H1 (cell line): ENCODE measurements at regions not wholly inside any gene's neighbourhood (a gene's known extent, or its start where the extent isn't known, plus 50 kb on each side); places are given as distances from the start of the nearest gene placed in this dataset.

Source experiments
- CTCF ChIA-PET: fragments of 300-600 bp; sonication (Branson Sonifier 250); formaldehyde crosslinking; loops from one replicate; lab custom pipeline; 2021; ENCODE audit not compliant: partially characterized antibody; lab: Charles Lee
- POLR2A ChIA-PET: fragments of 300-600 bp; sonication (Branson Sonifier 250); formaldehyde crosslinking; loops from one replicate; lab custom pipeline; 2021; ENCODE audit warnings: inconsistent platforms; ENCODE audit not compliant: partially characterized antibody; lab: Charles Lee
- DNase-seq, 2 experiments: peaks; one replicate each; pipeline versions ENCODE4 v3.0.0 to v3.0.0-alpha.2; 2010 to 2022; ENCODE audit warnings: low spot score in 2 of 2, low read depth in 1 of 2, mixed read lengths in 1 of 2
- FAIRE-seq: peaks from 2 replicates; lab custom pipeline; 2011; peaks lifted over from hg19 to GRCh38; lab: Jason Lieb, UNC
- H2AFZ ChIP-seq: 2 replicates; pipeline ENCODE4 v1.8.1; 2012; ENCODE audit warnings: low read length, inconsistent platforms
- H2AK5ac ChIP-seq: 2 replicates; pipeline ENCODE4 v1.6.1; 2013; ENCODE audit warnings: low read depth, low read length
- H2BK120ac ChIP-seq: replicated peaks from 2 replicates; pipeline ENCODE3; 2013; ENCODE audit warnings: low read depth, low read length, inconsistent platforms
- H2BK12ac ChIP-seq: 2 replicates; pipeline ENCODE4 v1.6.1; 2013; ENCODE audit warnings: low read depth, low read length
- H2BK15ac ChIP-seq: 2 replicates; pipeline ENCODE4 v1.6.1; 2013; ENCODE audit warnings: low read length
- H2BK20ac ChIP-seq: 2 replicates; pipeline ENCODE4 v1.6.1; 2013; ENCODE audit warnings: low read length
- H2BK5ac ChIP-seq: 2 replicates; pipeline ENCODE4 v1.6.1; 2013; ENCODE audit warnings: low read depth, low read length
- H3K14ac ChIP-seq: 2 replicates; pipeline ENCODE4 v1.6.1; 2013; ENCODE audit warnings: inconsistent platforms; ENCODE audit not compliant: insufficient read length
- H3K18ac ChIP-seq: 2 replicates; pipeline ENCODE4 v1.6.1; 2013; ENCODE audit warnings: low read length; ENCODE audit errors: extremely low read depth
- H3K23ac ChIP-seq: 2 replicates; pipeline ENCODE4 v1.6.1; 2013; ENCODE audit warnings: inconsistent platforms; ENCODE audit not compliant: insufficient read length
- H3K23me2 ChIP-seq: 2 replicates; pipeline ENCODE4 v1.6.1; 2013; ENCODE audit warnings: low read depth, low read length
- H3K27ac ChIP-seq: 2 replicates; pipeline ENCODE4 v1.6.1; 2011; ENCODE audit warnings: low read depth, low read length, inconsistent platforms
- H3K27me3 ChIP-seq, 4 experiments: replicated peaks in 1 of 4; 1 replicate in 1 of 4; 2 replicates in 3 of 4; pipeline versions ENCODE4 v1.6.1 to v1.8.1; 2011 to 2013; ENCODE audit warnings: low read length in 3 of 4, mild to moderate bottlenecking in 3 of 4, inconsistent platforms in 2 of 4, mixed read lengths in 2 of 4, moderate library complexity in 1 of 4; ENCODE audit not compliant: control insufficient read depth in 3 of 4, insufficient read depth in 3 of 4; ENCODE audit errors: extremely low read depth in 1 of 4
- H3K36me3 ChIP-seq, 4 experiments: 2 replicates each; pipeline versions ENCODE4 v1.6.1 to v1.8.1; 2011 to 2013; ENCODE audit warnings: mild to moderate bottlenecking in 4 of 4, low read length in 3 of 4, moderate library complexity in 2 of 4, control low read depth in 1 of 4, inconsistent platforms in 1 of 4; ENCODE audit not compliant: insufficient read depth in 4 of 4, control insufficient read depth in 2 of 4
- H3K4ac ChIP-seq: replicated peaks from 2 replicates; pipeline ENCODE3; 2013; ENCODE audit warnings: low read length, low read depth, mixed read lengths, inconsistent platforms; ENCODE audit not compliant: insufficient read length
- H3K4me1 ChIP-seq, 4 experiments: replicated peaks in 1 of 4; 1 replicate in 1 of 4; 2 replicates in 3 of 4; pipeline versions ENCODE4 v1.6.1 to v1.8.1; 2011 to 2013; ENCODE audit warnings: low read length in 3 of 4, inconsistent platforms in 2 of 4, mixed read lengths in 1 of 4; ENCODE audit not compliant: insufficient read depth in 4 of 4, control insufficient read depth in 3 of 4
- H3K4me2 ChIP-seq, 2 experiments: 2 replicates each; pipeline versions ENCODE4 v1.6.1 to v1.8.1; 2011 to 2013; ENCODE audit warnings: low read depth in 2 of 2, low read length in 2 of 2, control low read depth in 1 of 2, inconsistent platforms in 1 of 2, mild to moderate bottlenecking in 1 of 2; ENCODE audit not compliant: insufficient read depth in 1 of 2
- H3K4me3 ChIP-seq, 4 experiments: fragments of 200-600, 300-600 bp in 1 of 4; sonication (generic), shearing (Covaris generic), sonication (Bioruptor Twin) in 1 of 4; 2 replicates each; pipeline versions ENCODE4 v1.5.1 to v1.8.1; 2011 to 2016; ENCODE audit warnings: low read length in 4 of 4, low read depth in 3 of 4, control low read depth in 2 of 4, inconsistent platforms in 2 of 4, mild to moderate bottlenecking in 2 of 4, mixed read lengths in 1 of 4, moderate library complexity in 1 of 4; ENCODE audit not compliant: insufficient read depth in 2 of 4; ENCODE audit errors: extremely low read depth in 1 of 4
- H3K56ac ChIP-seq: replicated peaks from 2 replicates; pipeline ENCODE3; 2013; ENCODE audit warnings: low read depth, mild to moderate bottlenecking, mixed read lengths, low read length, inconsistent platforms; ENCODE audit not compliant: insufficient read length
- H3K79me1 ChIP-seq: 2 replicates; pipeline ENCODE4 v1.6.1; 2013; ENCODE audit warnings: low read depth, low read length, control low read depth
- H3K79me2 ChIP-seq, 2 experiments: 2 replicates each; pipeline versions ENCODE4 v1.6.1 to v1.8.1; 2012 to 2013; ENCODE audit warnings: low read length in 2 of 2, mild to moderate bottlenecking in 2 of 2, inconsistent platforms in 1 of 2; ENCODE audit not compliant: insufficient read depth in 2 of 2, control insufficient read depth in 1 of 2
- H3K9ac ChIP-seq, 4 experiments: replicated peaks in 1 of 4; 1 replicate in 1 of 4; 2 replicates in 3 of 4; pipeline versions ENCODE4 v1.6.1 to v1.8.1; 2011 to 2013; ENCODE audit warnings: low read depth in 3 of 4, low read length in 3 of 4, control low read depth in 2 of 4, mild to moderate bottlenecking in 2 of 4, moderate library complexity in 2 of 4, inconsistent platforms in 1 of 4; ENCODE audit errors: extremely low read depth in 1 of 4
- H3K9me3 ChIP-seq, 2 experiments: 2 replicates each; pipeline versions ENCODE4 v1.6.1 to v1.8.1; 2012 to 2013; ENCODE audit warnings: mild to moderate bottlenecking in 2 of 2, moderate library complexity in 2 of 2, control low read depth in 1 of 2, inconsistent platforms in 1 of 2, low read depth in 1 of 2, low read length in 1 of 2, mixed read lengths in 1 of 2; ENCODE audit not compliant: insufficient read depth in 2 of 2
- H4K20me1 ChIP-seq, 2 experiments: replicated peaks in 1 of 2; 2 replicates each; pipeline versions ENCODE3 to v1.8.1; 2011 to 2013; ENCODE audit warnings: inconsistent platforms in 2 of 2, low read length in 2 of 2, mild to moderate bottlenecking in 1 of 2; ENCODE audit not compliant: insufficient read depth in 2 of 2, control insufficient read depth in 1 of 2
- H4K5ac ChIP-seq: 2 replicates; pipeline ENCODE4 v1.6.1; 2013; ENCODE audit warnings: low read length, low read depth, mixed read lengths, inconsistent platforms; ENCODE audit not compliant: insufficient read length
- H4K8ac ChIP-seq: 2 replicates; pipeline ENCODE4 v1.8.0; 2013; ENCODE audit warnings: mild to moderate bottlenecking, moderate library complexity, low read length, inconsistent platforms; ENCODE audit not compliant: insufficient read depth; ENCODE audit errors: extremely low read depth
- H4K91ac ChIP-seq: replicated peaks from 2 replicates; pipeline ENCODE3; 2013; ENCODE audit warnings: low read length, mixed read lengths, inconsistent platforms; ENCODE audit not compliant: insufficient read length
- BACH1 ChIP-seq: IDR thresholded peaks from 2 replicates; pipeline ENCODE4 v1.6.1; 2012; ENCODE audit warnings: low read length, improper control_type of control experiment
- BRCA1 ChIP-seq: IDR thresholded peaks from 2 replicates; pipeline ENCODE4 v1.6.1; 2012; ENCODE audit warnings: low read depth, low read length, improper control_type of control experiment
- CBX5 ChIP-seq: fragments of 300-800, 300-1000 bp; sonication (generic); IDR thresholded peaks from 2 replicates; pipeline ENCODE4 v1.7.1; 2016; ENCODE audit warnings: antibody characterized with exemption, low read length, low read depth
- CTBP2 ChIP-seq: IDR thresholded peaks from 2 replicates; pipeline ENCODE4 v1.7.0; 2011; ENCODE audit warnings: borderline replicate concordance, mild to moderate bottlenecking, moderate library complexity, mixed read lengths, low read length; ENCODE audit not compliant: insufficient read depth, insufficient read length
- CTCF ChIP-seq, 3 experiments: IDR thresholded peaks; 1 replicate in 2 of 3; 2 replicates in 1 of 3; pipeline versions ENCODE4 v1.5.1 to v1.6.1; 2011; ENCODE audit warnings: low read length in 3 of 3, mild to moderate bottlenecking in 3 of 3, inconsistent platforms in 2 of 3, low read depth in 1 of 3, moderate library complexity in 1 of 3; ENCODE audit not compliant: insufficient read depth in 1 of 3; ENCODE audit errors: control extremely low read depth in 1 of 3
- HDAC6 ChIP-seq: IDR thresholded peaks from one replicate; pipeline ENCODE4 v1.7.1; 2012; ENCODE audit warnings: low read depth, mild to moderate bottlenecking, inconsistent platforms, low read length, moderate library complexity
- KDM4A ChIP-seq: IDR thresholded peaks from one replicate; pipeline ENCODE4 v1.7.1; 2012; ENCODE audit warnings: low read depth, mild to moderate bottlenecking, moderate library complexity, low read length, inconsistent platforms; ENCODE audit not compliant: severe bottlenecking
- KDM5A ChIP-seq: fragments of 200-600 bp; IDR thresholded peaks from 2 replicates; pipeline ENCODE4 v1.7.1; 2012; ENCODE audit warnings: mild to moderate bottlenecking, low read length, inconsistent platforms, mixed read lengths
- POLR2A ChIP-seq, 2 experiments: IDR thresholded peaks; 1 replicate in 1 of 2; 2 replicates in 1 of 2; pipeline ENCODE4 v1.6.1; 2011; ENCODE audit warnings: low read depth in 2 of 2, low read length in 2 of 2, mild to moderate bottlenecking in 2 of 2; ENCODE audit errors: control extremely low read depth in 1 of 2
- RNF2 ChIP-seq: fragments of 200-900, 300-1000 bp; sonication (generic); IDR thresholded peaks from 2 replicates; pipeline ENCODE4 v1.7.1; 2016; ENCODE audit warnings: borderline replicate concordance, low read depth, mild to moderate bottlenecking, antibody characterized with exemption, low read length; ENCODE audit not compliant: poor library complexity, severe bottlenecking; ENCODE audit errors: missing control alignments
- SP2 ChIP-seq: IDR thresholded peaks from 2 replicates; pipeline ENCODE4 v1.6.1; 2012; ENCODE audit warnings: mild to moderate bottlenecking, low read length, inconsistent platforms
- SUZ12 ChIP-seq: fragments of 200-600 bp; sonication (generic); IDR thresholded peaks from 2 replicates; pipeline ENCODE4 v1.6.1; 2012; ENCODE audit warnings: mild to moderate bottlenecking, inconsistent platforms, low read length, moderate library complexity, mixed read lengths
- TEAD4 ChIP-seq: IDR thresholded peaks from 2 replicates; pipeline ENCODE4 v1.6.1; 2012; ENCODE audit warnings: low read depth, low read length, inconsistent platforms, mixed read lengths
- WGBS, 2 experiments: shearing (Covaris generic) in 1 of 2; methylation state at CpG; one replicate each; pipeline versions ENCODE4 v1.1.6 to v1.1.7; 2013 to 2015; ENCODE audit warnings: low lambda C conversion rate in 2 of 2, mixed read lengths in 2 of 2, inconsistent platforms in 1 of 2, low coverage in 1 of 2, missing lambda C conversion rate in 1 of 2; ENCODE audit not compliant: insufficient replicate concordance in 2 of 2, insufficient coverage in 1 of 2, insufficient read length in 1 of 2; ENCODE audit errors: extremely low coverage in 1 of 2, missing lambda C conversion rate in 1 of 2; 5-methylcytosine and 5-hydroxymethylcytosine counted together

- FAIRE-seq, result no peak
- no peak for DNase-seq
- H3K4me3 ChIP-seq, result no peak overlapping the region
- H3K23me2 ChIP-seq, result no peaks in the 10 kb centered on the region
- H4K5ac ChIP-seq, result no peak overlapping the region
- no peak overlapping the region for H3K4me2 ChIP-seq
- CTCF ChIA-PET, result no interaction called here
- H3K56ac ChIP-seq, result no peak overlapping the region
- no peaks in the 10 kb centered on the region for H3K36me3 ChIP-seq
- H3K4me1 ChIP-seq, result no peaks in the 10 kb centered on the region
- H3K9ac ChIP-seq, result no peak overlapping the region
- no peak overlapping the region for H4K8ac ChIP-seq
- H2AFZ ChIP-seq, result no peak overlapping the region; the same call in 1 of the 2 replicates
- no peaks in the 10 kb centered on the region for H3K79me2 ChIP-seq
- no peak overlapping the region for H2BK20ac ChIP-seq
- no peak overlapping the region for H2BK120ac ChIP-seq
- no peak overlapping the region for H3K14ac ChIP-seq
- no peaks in the 10 kb centered on the region for H3K9me3 ChIP-seq
- H2AK5ac ChIP-seq, result no peak overlapping the region
- no peak overlapping the region for H3K18ac ChIP-seq
- no peaks in the 10 kb centered on the region for H3K79me1 ChIP-seq
- no peaks in the 10 kb centered on the region for H4K20me1 ChIP-seq
- H2BK12ac ChIP-seq, result no peak overlapping the region
- H3K27me3 ChIP-seq, result no peaks in the 10 kb centered on the region
- H4K91ac ChIP-seq, result no peak overlapping the region
- POLR2A ChIA-PET, result no interaction called here
- H2BK15ac ChIP-seq, result no peak overlapping the region
- H3K4ac ChIP-seq, result no peak overlapping the region
- H2BK5ac ChIP-seq, result no peak overlapping the region
- WGBS, 2 experiments, result 89% methylated on average over 2 of the region's 2 CpGs; no CpG with 5 or more reads in 1 of the 2 experiments
- no peak overlapping the region for H3K23ac ChIP-seq
- no peak overlapping the region for H3K27ac ChIP-seq
- TF ChIP-seq RNF2 (no peak), CBX5 (no peak), BACH1 (no peak), CTBP2 (no peak), KDM5A (no peak), HDAC6 (no peak), CTCF (IDR thresholded peaks at IDR 0.05; ENCODE audit: control extremely low read depth in 1 of 3, insufficient read depth in 1 of 3, low read depth in 1 of 3, low read length in 3 of 3) (no peak), POLR2A (IDR thresholded peaks at IDR 0.05; ENCODE audit: control extremely low read depth in 1 of 2, low read depth in 2 of 2, low read length in 2 of 2) (no peak), SP2 (no peak), KDM4A (no peak), TEAD4 (no peak), BRCA1 (no peak), SUZ12 (no peak)
These were observed 1247.3 kb downstream of the SLITRK1 start for GRCh38 chr13:82634946-82635345.
